GM21825 (cell line): ENCODE measurements at regions not wholly inside any gene's neighbourhood (a gene's known extent, or its start where the extent isn't known, plus 50 kb on each side); places are given as distances from the start of the nearest gene placed in this dataset.

Source experiments
- ATAC-seq: cut with Tn5 transposase; IDR thresholded peaks from one replicate; pipeline ENCODE4 v1.9.1; 2021; ENCODE audit warnings: mild to moderate bottlenecking, moderate library complexity; ENCODE audit not compliant: unreplicated experiment

GRCh38 chr18:53664575-53664974 lies 559.9 kb downstream of the MBD2 start:
- no peak for ATAC-seq

GRCh38 chr18:53660306-53660705 lies 564.2 kb downstream of the MBD2 start:
- ATAC-seq: no peak

GRCh38 chr18:53657257-53657656 lies 567.2 kb downstream of the MBD2 start:
- ATAC-seq: no peak

GRCh38 chr18:53649621-53650020 lies 574.8 kb downstream of the MBD2 start:
- ATAC-seq: no peak

- ATAC-seq: no peak
Measured at GRCh38 chr18:53644799-53645471, 579.5 kb downstream of the MBD2 start.

GRCh38 chr18:53639687-53640086 lies 584.8 kb downstream of the MBD2 start:
- no peak for ATAC-seq

- ATAC-seq: no peak
Measured at GRCh38 chr18:53629337-53629736, 595.1 kb downstream of the MBD2 start.

GRCh38 chr18:53625997-53626599 lies 598.4 kb downstream of the MBD2 start:
- no peak for ATAC-seq

GRCh38 chr18:53610957-53611356 lies 613.5 kb downstream of the MBD2 start:
- ATAC-seq: no peak

- ATAC-seq: no peak
Measured at GRCh38 chr18:53606792-53607191, 617.7 kb downstream of the MBD2 start.

GRCh38 chr18:53605198-53605597 lies 619.3 kb downstream of the MBD2 start:
- no peak for ATAC-seq

- no peak for ATAC-seq
Measured at GRCh38 chr18:53603276-53603675, 621.2 kb downstream of the MBD2 start.

GRCh38 chr18:53601344-53601743 lies 623.1 kb downstream of the MBD2 start:
- ATAC-seq: no peak

- no peak for ATAC-seq
Measured at GRCh38 chr18:53586923-53587322, 637.5 kb downstream of the MBD2 start.
